Neural cell (in vitro differentiated cells): ENCODE measurements at regions not wholly inside any gene's neighbourhood (a gene's known extent, or its start where the extent isn't known, plus 50 kb on each side); places are given as distances from the start of the nearest gene placed in this dataset.

Experiments
- H2AFZ ChIP-seq: fragments of 200-600, 300-800 bp; sonication (generic), shearing (Covaris generic); 2 replicates; pipeline ENCODE4 v1.6.0; 2014; ENCODE audit warnings: low read depth, mild to moderate bottlenecking, antibody characterized with exemption, low read length, moderate library complexity
- H3F3A ChIP-seq: fragments of 200-600 bp; shearing (Covaris generic); 2 replicates; pipeline ENCODE4 v1.6.1; 2016; ENCODE audit warnings: mild to moderate bottlenecking, moderate library complexity, mixed read lengths, antibody characterized with exemption, low read length; ENCODE audit not compliant: insufficient read depth, poor library complexity, severe bottlenecking
- H3K27ac ChIP-seq: fragments of 200-600, 300-800 bp; sonication (generic), shearing (Covaris generic); 2 replicates; pipeline ENCODE4 v1.5.1; 2014; ENCODE audit warnings: mild to moderate bottlenecking, low read length, moderate library complexity
- H3K27me3 ChIP-seq: fragments of 300-800, 200-600 bp; sonication (generic), shearing (Covaris generic); 2 replicates; pipeline ENCODE4 v1.6.0; 2014; ENCODE audit warnings: mild to moderate bottlenecking, low read depth, low read length, moderate library complexity; ENCODE audit not compliant: insufficient read depth
- H3K36me3 ChIP-seq: fragments of 300-800, 200-600 bp; sonication (generic), shearing (Covaris generic); 2 replicates; pipeline ENCODE4 v1.5.1; 2014; ENCODE audit warnings: mild to moderate bottlenecking, antibody characterized with exemption, low read length, moderate library complexity; ENCODE audit not compliant: insufficient read depth
- H3K4me2 ChIP-seq: fragments of 300-800, 200-600 bp; sonication (generic), shearing (Covaris generic); 2 replicates; pipeline ENCODE4 v1.6.0; 2014; ENCODE audit warnings: mild to moderate bottlenecking, low read length
- H3K4me3 ChIP-seq: fragments of 300-800, 200-600 bp; sonication (generic), shearing (Covaris generic); 2 replicates; pipeline ENCODE4 v1.5.1; 2014; ENCODE audit warnings: mild to moderate bottlenecking, low read length, moderate library complexity
- H3K79me2 ChIP-seq: fragments of 200-600 bp; shearing (Covaris generic); replicated peaks from 2 replicates; pipeline ENCODE4 v1.6.0; 2014; ENCODE audit warnings: mild to moderate bottlenecking, low read length, moderate library complexity; ENCODE audit not compliant: insufficient read depth
- H3K9ac ChIP-seq: fragments of 300-800, 200-600 bp; sonication (generic), shearing (Covaris generic); 2 replicates; pipeline ENCODE4 v1.6.1; 2016; ENCODE audit warnings: mild to moderate bottlenecking, low read length, mixed read lengths
- H3K9me2 ChIP-seq: fragments of 200-600 bp; shearing (Covaris generic); 2 replicates; pipeline ENCODE4 v1.6.1; 2016; ENCODE audit warnings: mild to moderate bottlenecking, low read length, mixed read lengths; ENCODE audit not compliant: insufficient read depth
- H3K9me3 ChIP-seq: fragments of 200-600, 300-800 bp; sonication (generic), shearing (Covaris generic); 2 replicates; pipeline ENCODE4 v1.6.1; 2016; ENCODE audit warnings: mild to moderate bottlenecking, mixed run types, low read length, moderate library complexity, mixed read lengths
- H4K20me1 ChIP-seq: fragments of 200-600 bp; shearing (Covaris generic); 2 replicates; pipeline ENCODE4 v1.6.1; 2016; ENCODE audit warnings: mild to moderate bottlenecking, mixed run types; ENCODE audit not compliant: insufficient read depth
- EP300 ChIP-seq: fragments of 450-650 bp; conservative IDR thresholded peaks from 2 replicates; pipeline ENCODE4 v1.6.1; 2014; ENCODE audit warnings: antibody characterized with exemption, mild to moderate bottlenecking, moderate library complexity; ENCODE audit not compliant: poor library complexity, severe bottlenecking
- EZH2 ChIP-seq: fragments of 200-600, 300-800 bp; shearing (Covaris generic), sonication (generic); IDR thresholded peaks from 2 replicates; pipeline ENCODE4 v1.6.1; 2014; ENCODE audit warnings: antibody characterized with exemption, low read length, borderline replicate concordance, mild to moderate bottlenecking; ENCODE audit not compliant: insufficient read depth, poor library complexity, severe bottlenecking
- MXI1 ChIP-seq: fragments of 450-650 bp; conservative IDR thresholded peaks from 2 replicates; pipeline ENCODE4 v1.6.1; 2014; ENCODE audit warnings: antibody characterized with exemption, mild to moderate bottlenecking; ENCODE audit not compliant: poor library complexity, severe bottlenecking
- POLR2AphosphoS5 ChIP-seq: IDR thresholded peaks from 2 replicates; pipeline ENCODE4 v1.6.1; 2012
- RAD21 ChIP-seq: fragments of 450-650 bp; conservative IDR thresholded peaks from 2 replicates; pipeline ENCODE4 v1.6.1; 2014; ENCODE audit warnings: antibody characterized with exemption, mild to moderate bottlenecking, moderate library complexity
- SMC3 ChIP-seq: fragments of 450-650 bp; conservative IDR thresholded peaks from 2 replicates; pipeline ENCODE4 v1.6.1; 2014; ENCODE audit warnings: antibody characterized with exemption, mild to moderate bottlenecking, moderate library complexity; ENCODE audit not compliant: poor library complexity
- TAF1 ChIP-seq: IDR thresholded peaks from 2 replicates; pipeline ENCODE4 v1.6.1; 2012; ENCODE audit warnings: low read depth
- TF ChIP-seq, protein P1 (sequence below): fragments of 450-650 bp; IDR thresholded peaks from 2 replicates; pipeline ENCODE4 v1.5.1; 2014; ENCODE audit warnings: antibody characterized with exemption, mild to moderate bottlenecking, moderate library complexity; ENCODE audit not compliant: poor library complexity, severe bottlenecking
- TF ChIP-seq, protein P2 (sequence below): IDR thresholded peaks from 2 replicates; pipeline ENCODE4 v1.6.1; 2012; ENCODE audit warnings: borderline replicate concordance

DNA sequence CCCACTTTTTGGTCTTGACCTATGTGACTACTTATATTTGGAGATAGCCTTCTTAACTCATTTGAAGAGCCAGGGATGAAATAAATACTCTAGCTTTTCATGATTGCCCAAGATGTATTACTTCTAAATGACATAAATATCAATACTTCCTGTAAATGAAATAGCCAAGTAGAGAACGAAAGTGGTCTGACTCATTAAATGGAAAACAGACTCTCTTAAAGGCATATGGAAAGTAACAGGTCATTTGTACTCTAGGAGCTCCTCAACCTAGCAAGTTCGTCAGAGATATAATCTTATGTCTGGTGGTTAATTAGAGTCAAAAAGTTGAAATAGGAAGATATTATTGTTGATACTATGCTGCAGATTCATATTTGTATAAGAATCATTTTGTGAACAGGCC, 1105.4 kb downstream of the TUSC7 start:
- Histone ChIP-seq H3K9me3 (no peaks in the 10 kb centered on the region), H3F3A (no peaks in the 10 kb centered on the region), H3K9ac (no peak overlapping the region), H3K36me3 (no peaks in the 10 kb centered on the region), H3K4me2 (no peak overlapping the region), H4K20me1 (no peaks in the 10 kb centered on the region), H3K79me2 (no peaks in the 10 kb centered on the region), H3K4me3 (no peak overlapping the region), H3K27me3 (no peaks in the 10 kb centered on the region), H2AFZ (no peak overlapping the region), H3K27ac (no peak overlapping the region), H3K9me2 (no peaks in the 10 kb centered on the region)
- TF ChIP-seq, protein P1, sequence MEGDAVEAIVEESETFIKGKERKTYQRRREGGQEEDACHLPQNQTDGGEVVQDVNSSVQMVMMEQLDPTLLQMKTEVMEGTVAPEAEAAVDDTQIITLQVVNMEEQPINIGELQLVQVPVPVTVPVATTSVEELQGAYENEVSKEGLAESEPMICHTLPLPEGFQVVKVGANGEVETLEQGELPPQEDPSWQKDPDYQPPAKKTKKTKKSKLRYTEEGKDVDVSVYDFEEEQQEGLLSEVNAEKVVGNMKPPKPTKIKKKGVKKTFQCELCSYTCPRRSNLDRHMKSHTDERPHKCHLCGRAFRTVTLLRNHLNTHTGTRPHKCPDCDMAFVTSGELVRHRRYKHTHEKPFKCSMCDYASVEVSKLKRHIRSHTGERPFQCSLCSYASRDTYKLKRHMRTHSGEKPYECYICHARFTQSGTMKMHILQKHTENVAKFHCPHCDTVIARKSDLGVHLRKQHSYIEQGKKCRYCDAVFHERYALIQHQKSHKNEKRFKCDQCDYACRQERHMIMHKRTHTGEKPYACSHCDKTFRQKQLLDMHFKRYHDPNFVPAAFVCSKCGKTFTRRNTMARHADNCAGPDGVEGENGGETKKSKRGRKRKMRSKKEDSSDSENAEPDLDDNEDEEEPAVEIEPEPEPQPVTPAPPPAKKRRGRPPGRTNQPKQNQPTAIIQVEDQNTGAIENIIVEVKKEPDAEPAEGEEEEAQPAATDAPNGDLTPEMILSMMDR: no peak
- TF ChIP-seq RAD21 (no peak), SMC3 (no peak), POLR2AphosphoS5 (no peak), TAF1 (no peak), EZH2 (no peak), MXI1 (no peak), EP300 (no peak)
- TF ChIP-seq, protein P2, sequence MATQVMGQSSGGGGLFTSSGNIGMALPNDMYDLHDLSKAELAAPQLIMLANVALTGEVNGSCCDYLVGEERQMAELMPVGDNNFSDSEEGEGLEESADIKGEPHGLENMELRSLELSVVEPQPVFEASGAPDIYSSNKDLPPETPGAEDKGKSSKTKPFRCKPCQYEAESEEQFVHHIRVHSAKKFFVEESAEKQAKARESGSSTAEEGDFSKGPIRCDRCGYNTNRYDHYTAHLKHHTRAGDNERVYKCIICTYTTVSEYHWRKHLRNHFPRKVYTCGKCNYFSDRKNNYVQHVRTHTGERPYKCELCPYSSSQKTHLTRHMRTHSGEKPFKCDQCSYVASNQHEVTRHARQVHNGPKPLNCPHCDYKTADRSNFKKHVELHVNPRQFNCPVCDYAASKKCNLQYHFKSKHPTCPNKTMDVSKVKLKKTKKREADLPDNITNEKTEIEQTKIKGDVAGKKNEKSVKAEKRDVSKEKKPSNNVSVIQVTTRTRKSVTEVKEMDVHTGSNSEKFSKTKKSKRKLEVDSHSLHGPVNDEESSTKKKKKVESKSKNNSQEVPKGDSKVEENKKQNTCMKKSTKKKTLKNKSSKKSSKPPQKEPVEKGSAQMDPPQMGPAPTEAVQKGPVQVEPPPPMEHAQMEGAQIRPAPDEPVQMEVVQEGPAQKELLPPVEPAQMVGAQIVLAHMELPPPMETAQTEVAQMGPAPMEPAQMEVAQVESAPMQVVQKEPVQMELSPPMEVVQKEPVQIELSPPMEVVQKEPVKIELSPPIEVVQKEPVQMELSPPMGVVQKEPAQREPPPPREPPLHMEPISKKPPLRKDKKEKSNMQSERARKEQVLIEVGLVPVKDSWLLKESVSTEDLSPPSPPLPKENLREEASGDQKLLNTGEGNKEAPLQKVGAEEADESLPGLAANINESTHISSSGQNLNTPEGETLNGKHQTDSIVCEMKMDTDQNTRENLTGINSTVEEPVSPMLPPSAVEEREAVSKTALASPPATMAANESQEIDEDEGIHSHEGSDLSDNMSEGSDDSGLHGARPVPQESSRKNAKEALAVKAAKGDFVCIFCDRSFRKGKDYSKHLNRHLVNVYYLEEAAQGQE: no peak

DNA sequence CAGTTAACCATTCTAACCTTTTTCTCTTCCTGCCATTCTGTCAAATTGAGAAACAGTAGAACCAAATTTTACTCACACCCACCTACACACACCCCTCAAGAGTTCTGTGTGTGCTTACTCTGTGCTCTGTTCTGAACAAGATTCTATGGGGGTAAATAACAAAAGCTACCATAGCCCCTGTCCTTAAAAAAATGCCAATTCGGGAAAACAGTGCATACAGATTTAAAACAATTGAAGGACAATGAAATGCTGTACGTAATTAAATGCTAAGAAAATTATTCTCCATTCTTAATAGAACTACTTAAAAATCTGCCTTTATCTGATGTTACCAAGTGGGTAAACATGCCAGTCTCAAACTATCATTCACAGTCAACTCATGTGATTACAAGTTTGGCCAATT, 1107.5 kb downstream of the TUSC7 start:
- H3K27ac ChIP-seq: no peak overlapping the region
- no peak overlapping the region for H3K4me2 ChIP-seq
- no peak overlapping the region for H3K4me3 ChIP-seq
- no peaks in the 10 kb centered on the region for H3K9me3 ChIP-seq
- no peaks in the 10 kb centered on the region for H4K20me1 ChIP-seq
- no peaks in the 10 kb centered on the region for H3F3A ChIP-seq
- H3K9me2 ChIP-seq: no peaks in the 10 kb centered on the region
- H3K27me3 ChIP-seq: no peaks in the 10 kb centered on the region
- H3K36me3 ChIP-seq: no peaks in the 10 kb centered on the region
- H2AFZ ChIP-seq: no peak overlapping the region
- no peak for TF ChIP-seq SMC3
- TF ChIP-seq TAF1: no peak
- no peak for TF ChIP-seq RAD21
- TF ChIP-seq, protein P2: no peak
- no peak for TF ChIP-seq EZH2
- TF ChIP-seq POLR2AphosphoS5: no peak
- TF ChIP-seq MXI1: no peak
- TF ChIP-seq EP300: no peak
- TF ChIP-seq, protein P1: no peak
- no peak overlapping the region for H3K9ac ChIP-seq
- no peaks in the 10 kb centered on the region for H3K79me2 ChIP-seq
